ENCODE measurements at regions not wholly inside any gene's neighbourhood (a gene's known extent, or its start where the extent isn't known, plus 50 kb on each side); places are given as distances from the start of the nearest gene placed in this dataset.

- no peak for TF ChIP-seq CTCF (IDR thresholded peaks at IDR 0.05 in 4 of 5, conservative IDR thresholded peaks at IDR 0.05 in 1 of 5)
- no peak for TF ChIP-seq POLR2A (IDR thresholded peaks at IDR 0.05)
Observed at GRCh38 chr5:18216729-18217128, 582.5 kb downstream of the TAF11L14 start.
